Inferior parietal cortex (tissue), 1 donor: ENCODE measurements at regions not wholly inside any gene's neighbourhood (a gene's known extent, or its start where the extent isn't known, plus 50 kb on each side); places are given as distances from the start of the nearest gene placed in this dataset.

Experiments
- DNase-seq: peaks from one replicate; pipeline ENCODE4 v3.0.0-alpha.2; 2016; ENCODE audit errors: extremely low spot score

- DNase-seq, result no peak
Observed at GRCh38 chr19:32171719-32172151, 173.7 kb upstream of the ZNF507 start.

- no peak for DNase-seq
Observed at GRCh38 chr19:32172566-32173160, 172.7 kb upstream of the ZNF507 start.

- DNase-seq, result no peak
Observed at GRCh38 chr19:32173836-32174235, 171.6 kb upstream of the ZNF507 start.

- no peak for DNase-seq
Observed at GRCh38 chr19:32174386-32175113, 170.9 kb upstream of the ZNF507 start.

GRCh38 chr19:32176591-32176990 is 168.8 kb upstream of the ZNF507 start:
- DNase-seq, result no peak

- DNase-seq, result no peak
Observed at GRCh38 chr19:32177686-32178085, 167.7 kb upstream of the ZNF507 start.

GRCh38 chr19:32178401-32178800 is 167.0 kb upstream of the ZNF507 start:
- no peak for DNase-seq

- no peak for DNase-seq
Observed at GRCh38 chr19:32178956-32179355, 166.5 kb upstream of the ZNF507 start.

- no peak for DNase-seq
Observed at GRCh38 chr19:32181216-32181920, 164.0 kb upstream of the ZNF507 start.

GRCh38 chr19:32186542-32187330 is 158.7 kb upstream of the ZNF507 start:
- no peak for DNase-seq

- DNase-seq, result no peak
Observed at GRCh38 chr19:32188921-32189320, 156.5 kb upstream of the ZNF507 start.

GRCh38 chr19:32189956-32190706 is 155.3 kb upstream of the ZNF507 start:
- no peak for DNase-seq

GRCh38 chr19:32191921-32192320 is 153.5 kb upstream of the ZNF507 start:
- no peak for DNase-seq

- DNase-seq, result no peak
Observed at GRCh38 chr19:32195706-32196610, 149.5 kb upstream of the ZNF507 start.

- DNase-seq, result no peak
Observed at GRCh38 chr19:32196690-32197420, 148.6 kb upstream of the ZNF507 start.

- no peak for DNase-seq
Observed at GRCh38 chr19:32197896-32198882, 147.2 kb upstream of the ZNF507 start.

GRCh38 chr19:32199501-32200040 is 145.8 kb upstream of the ZNF507 start:
- DNase-seq, result no peak
